Umbilical cord (tissue), 1 donor: ENCODE measurements at regions not wholly inside any gene's neighbourhood (a gene's known extent, or its start where the extent isn't known, plus 50 kb on each side); places are given as distances from the start of the nearest gene placed in this dataset.

ENCODE experiments used
- DNase-seq: peaks from one replicate; pipeline ENCODE4 v3.0.0-alpha.2; 2015; ENCODE audit warnings: low spot score

GRCh38 chr14:84112589-84112988 lies 1417.4 kb upstream of the FLRT2 start:
- no peak for DNase-seq

- no peak for DNase-seq
Observed at GRCh38 chr14:84125676-84126075, 1404.3 kb upstream of the FLRT2 start.

- no peak for DNase-seq
Observed at GRCh38 chr14:84127495-84127894, 1402.4 kb upstream of the FLRT2 start.

GRCh38 chr14:84128050-84128449 lies 1401.9 kb upstream of the FLRT2 start:
- peak; percentile 40 for DNase-seq

GRCh38 chr14:84129007-84129406 lies 1400.9 kb upstream of the FLRT2 start:
- peak; percentile 29 for DNase-seq

GRCh38 chr14:84129941-84130340 lies 1400.0 kb upstream of the FLRT2 start:
- DNase-seq, result no peak

- DNase-seq, result no peak
Observed at GRCh38 chr14:84131924-84132323, 1398.0 kb upstream of the FLRT2 start.

- DNase-seq, result peak; percentile 40
Observed at GRCh38 chr14:84144166-84144565, 1385.8 kb upstream of the FLRT2 start.

GRCh38 chr14:84152452-84152851 lies 1377.5 kb upstream of the FLRT2 start:
- no peak for DNase-seq

GRCh38 chr14:84162633-84163032 lies 1367.3 kb upstream of the FLRT2 start:
- DNase-seq, result no peak

GRCh38 chr14:84167026-84167425 lies 1362.9 kb upstream of the FLRT2 start:
- peak; percentile 51 for DNase-seq

- no peak for DNase-seq
Observed at GRCh38 chr14:84180336-84180735, 1349.6 kb upstream of the FLRT2 start.

GRCh38 chr14:84181072-84181471 lies 1348.9 kb upstream of the FLRT2 start:
- DNase-seq, result no peak

- no peak for DNase-seq
Observed at GRCh38 chr14:84195514-84195913, 1334.4 kb upstream of the FLRT2 start.

- DNase-seq, result no peak
Observed at GRCh38 chr14:84197704-84198103, 1332.2 kb upstream of the FLRT2 start.

- DNase-seq, result no peak
Observed at GRCh38 chr14:84202486-84202885, 1327.5 kb upstream of the FLRT2 start.

GRCh38 chr14:84203896-84204295 lies 1326.0 kb upstream of the FLRT2 start:
- no peak for DNase-seq

- no peak for DNase-seq
Observed at GRCh38 chr14:84208451-84208850, 1321.5 kb upstream of the FLRT2 start.

- DNase-seq, result no peak
Observed at GRCh38 chr14:84209031-84209430, 1320.9 kb upstream of the FLRT2 start.

- no peak for DNase-seq
Observed at GRCh38 chr14:84217066-84217465, 1312.9 kb upstream of the FLRT2 start.

GRCh38 chr14:84225268-84225667 lies 1304.7 kb upstream of the FLRT2 start:
- DNase-seq, result peak; percentile 91

- DNase-seq, result no peak
Observed at GRCh38 chr14:84228702-84229101, 1301.2 kb upstream of the FLRT2 start.

GRCh38 chr14:84234281-84234680 lies 1295.7 kb upstream of the FLRT2 start:
- DNase-seq, result peak; percentile 28

- DNase-seq, result no peak
Observed at GRCh38 chr14:84236290-84236689, 1293.7 kb upstream of the FLRT2 start.

- no peak for DNase-seq
Observed at GRCh38 chr14:84237881-84238280, 1292.1 kb upstream of the FLRT2 start.
